ENCODE measurements at regions not wholly inside any gene's neighbourhood (a gene's known extent, or its start where the extent isn't known, plus 50 kb on each side); places are given as distances from the start of the nearest gene placed in this dataset.
"Not testable (repeated sequence)": the region's sequence is repeated elsewhere in the genome, so short reads cannot be mapped to it uniquely, and the experiment has no call there.

DNA sequence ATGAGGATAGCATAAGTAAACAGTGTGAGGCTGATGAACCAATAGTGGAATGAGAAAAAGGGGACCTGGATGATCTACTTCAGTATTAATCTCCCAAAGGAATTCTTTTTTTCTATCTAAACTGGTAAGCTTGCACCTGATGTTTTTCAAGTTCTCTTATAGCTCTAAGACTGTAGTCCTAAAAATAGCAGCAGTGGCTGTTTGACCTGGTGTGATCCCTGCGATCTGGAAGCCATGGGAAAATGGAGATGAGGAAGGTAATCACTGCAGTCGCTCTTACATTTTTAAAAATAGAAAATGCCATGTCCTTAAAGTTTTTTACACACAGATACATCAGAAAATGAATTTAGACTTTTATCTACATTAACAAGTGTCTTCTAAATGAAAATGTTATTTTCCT lies 926.4 kb upstream of the SLC35B3 start:
- DNase-seq: no peak

DNA sequence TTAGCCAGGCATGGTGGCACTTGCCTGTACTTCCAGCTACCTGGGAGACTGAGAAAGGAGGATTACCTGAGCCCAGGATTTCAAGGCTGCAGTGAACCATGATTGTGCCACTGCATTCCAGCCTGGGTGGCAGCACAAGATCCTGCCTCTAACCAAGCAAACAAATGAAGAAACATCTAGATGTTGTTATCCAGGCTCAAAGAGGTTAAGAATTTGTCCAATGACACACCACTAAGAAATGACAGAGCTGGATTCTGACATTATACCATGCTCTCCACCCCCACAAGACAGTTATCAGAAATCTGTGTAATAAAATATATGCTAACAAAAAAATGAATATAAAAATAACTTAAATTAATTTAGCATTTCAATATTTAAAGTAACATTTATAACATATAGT lies 925.5 kb upstream of the SLC35B3 start:
- DNase-seq: no peak

DNA sequence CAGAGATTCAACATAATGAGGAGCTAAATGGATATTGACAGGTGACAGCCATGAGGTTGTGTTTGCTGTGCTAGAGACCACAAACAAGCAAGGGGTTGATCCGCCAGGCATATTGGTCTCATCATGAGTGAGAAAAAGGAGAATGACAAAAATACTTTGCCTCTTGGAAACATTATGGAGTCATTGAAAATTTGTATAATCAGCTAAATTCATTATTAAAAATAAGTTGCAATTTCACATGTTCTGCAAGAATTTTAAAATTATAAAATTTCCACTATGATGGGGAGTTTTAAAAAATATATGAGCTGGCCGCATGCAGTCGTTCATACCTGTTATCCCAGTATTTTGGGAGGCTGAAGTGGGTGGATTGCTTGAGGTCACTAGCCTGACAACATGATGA lies 912.3 kb upstream of the SLC35B3 start:
- no peak for DNase-seq

DNA sequence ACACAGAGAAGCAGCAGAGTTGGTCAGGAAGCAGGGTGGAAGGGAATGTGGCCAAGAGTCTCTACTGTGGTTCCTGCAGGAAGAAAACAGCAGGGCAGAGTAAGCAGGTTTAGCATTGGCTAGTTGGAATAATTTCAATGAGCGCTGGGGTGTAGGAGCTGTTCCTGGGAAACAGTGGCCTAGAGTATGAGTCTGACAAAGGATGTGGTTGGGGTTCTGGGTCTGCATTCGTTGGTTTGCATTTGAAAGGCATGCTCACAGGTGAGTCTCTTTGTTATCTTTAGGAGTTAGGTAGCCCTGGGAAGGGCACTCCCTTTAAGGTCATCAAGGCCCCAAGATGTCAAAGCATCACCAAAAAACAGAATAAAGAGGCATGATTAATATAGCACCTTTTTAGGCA lies 911.6 kb upstream of the SLC35B3 start:
- DNase-seq: no peak

DNA sequence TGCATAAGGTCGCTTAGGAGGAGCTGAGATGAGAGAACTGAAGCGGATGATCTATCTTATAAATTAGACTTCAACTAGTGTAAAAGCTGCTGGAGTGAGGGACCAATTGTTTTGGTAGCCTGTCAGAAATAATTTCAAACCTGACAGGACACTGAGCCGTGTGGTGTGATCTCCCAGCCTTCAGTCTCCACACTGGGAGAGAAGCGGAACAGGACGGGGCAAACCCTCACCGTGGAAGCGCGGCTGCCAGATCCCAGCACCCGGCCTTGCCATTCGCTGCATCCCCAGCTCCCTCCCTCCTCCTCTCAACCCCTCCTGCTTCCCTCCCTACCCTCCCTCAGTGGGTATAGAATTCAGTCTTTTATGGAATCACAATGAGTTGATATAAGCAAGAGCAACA lies 900.1 kb upstream of the SLC35B3 start:
- no peak for DNase-seq

DNA sequence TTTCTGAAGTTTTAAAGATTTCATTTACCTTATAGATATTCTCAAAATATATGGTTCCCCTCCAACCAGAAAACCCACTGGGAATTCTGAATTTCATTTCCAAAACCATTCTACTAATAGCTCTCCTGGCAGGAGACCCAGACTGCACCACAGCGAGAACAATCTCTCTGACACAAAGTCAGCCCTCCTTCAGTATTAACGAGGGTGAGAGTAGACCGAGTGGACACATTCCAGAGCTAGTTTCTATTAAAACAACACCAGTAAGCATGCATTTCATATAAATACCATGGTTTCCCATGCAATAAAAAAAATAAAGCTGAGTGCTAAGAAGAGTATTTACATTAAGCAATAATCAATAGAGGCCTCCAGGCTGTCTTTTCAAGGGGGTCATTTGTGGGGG lies 899.6 kb upstream of the SLC35B3 start:
- no peak for DNase-seq

DNA sequence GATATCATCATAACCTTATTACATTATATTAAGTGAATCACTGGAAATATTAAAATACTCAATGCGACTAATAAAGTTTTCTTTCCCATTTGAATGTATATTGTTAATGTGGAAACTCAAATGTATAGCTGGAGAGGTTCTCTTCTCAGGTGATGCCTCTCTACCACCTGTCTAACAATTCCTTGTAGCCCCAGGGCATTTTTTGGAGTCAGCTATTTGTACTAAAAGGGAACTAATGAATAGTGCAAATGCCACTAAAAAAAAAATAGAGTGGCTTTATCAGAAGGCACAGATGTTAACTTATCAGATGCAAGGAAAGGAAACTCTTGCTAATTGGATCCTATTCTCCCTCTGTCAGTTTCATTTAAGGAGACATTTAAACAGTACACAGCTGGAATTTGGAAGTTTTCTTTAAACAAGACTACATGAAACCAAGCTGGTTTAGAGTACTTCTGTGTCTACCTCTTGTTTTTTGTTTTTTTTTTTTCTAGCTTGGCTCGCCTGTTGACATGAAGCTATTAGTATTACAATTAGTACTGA lies 897.0 kb upstream of the SLC35B3 start:
- no peak for DNase-seq

DNA sequence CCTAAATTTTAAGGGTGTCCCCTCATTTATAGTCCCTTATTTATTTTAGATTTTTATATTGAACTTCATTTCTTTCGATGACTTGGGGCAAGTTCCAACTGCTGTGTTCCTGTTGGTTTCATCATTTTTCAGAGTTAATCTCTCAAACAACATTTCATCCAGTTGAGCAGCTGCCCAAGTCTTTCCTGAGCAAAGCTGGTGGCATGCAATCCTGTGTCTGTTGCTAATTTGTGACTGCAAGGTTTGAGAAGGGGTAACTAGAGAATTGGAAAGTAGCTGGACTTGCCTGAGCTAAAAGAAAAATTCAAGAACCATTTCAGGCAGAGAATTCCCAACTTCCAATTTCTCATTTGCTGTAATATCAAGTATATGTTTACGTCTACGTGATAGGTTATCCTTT lies 881.5 kb upstream of the SLC35B3 start:
- DNase-seq: no peak

DNA sequence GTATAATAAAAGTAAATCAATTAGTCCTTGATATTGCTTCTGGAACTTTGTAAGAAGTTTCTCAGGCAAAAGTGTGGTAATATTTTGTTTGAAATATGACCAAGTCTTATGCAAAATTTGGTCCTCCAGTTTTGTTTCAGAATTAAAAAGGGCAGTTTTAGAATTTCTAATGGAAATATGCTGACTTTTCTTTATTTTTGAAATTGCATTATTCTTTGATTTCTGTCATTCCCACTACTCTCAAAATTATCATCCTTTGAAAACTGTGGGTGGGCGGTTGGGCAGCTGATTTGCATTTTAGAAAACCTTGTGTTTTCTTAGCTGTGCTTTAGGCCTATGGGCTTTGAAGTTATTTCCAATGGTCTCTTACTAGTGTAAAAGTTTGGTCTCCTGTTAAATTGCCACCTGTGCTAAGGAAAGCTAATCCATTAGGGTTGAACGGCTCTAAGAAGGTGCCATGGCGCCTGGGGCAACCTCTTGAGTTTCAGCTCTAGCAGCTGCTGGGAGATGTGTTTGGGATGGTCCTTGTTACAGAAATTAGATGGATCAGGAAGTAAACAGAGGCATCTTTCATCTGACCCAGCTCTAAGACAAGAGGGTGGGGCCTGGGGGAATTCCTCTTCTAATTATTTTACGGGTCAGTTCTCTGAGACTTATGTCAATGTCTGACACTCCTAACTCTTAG lies 880.8 kb upstream of the SLC35B3 start:
- no peak for DNase-seq

DNA sequence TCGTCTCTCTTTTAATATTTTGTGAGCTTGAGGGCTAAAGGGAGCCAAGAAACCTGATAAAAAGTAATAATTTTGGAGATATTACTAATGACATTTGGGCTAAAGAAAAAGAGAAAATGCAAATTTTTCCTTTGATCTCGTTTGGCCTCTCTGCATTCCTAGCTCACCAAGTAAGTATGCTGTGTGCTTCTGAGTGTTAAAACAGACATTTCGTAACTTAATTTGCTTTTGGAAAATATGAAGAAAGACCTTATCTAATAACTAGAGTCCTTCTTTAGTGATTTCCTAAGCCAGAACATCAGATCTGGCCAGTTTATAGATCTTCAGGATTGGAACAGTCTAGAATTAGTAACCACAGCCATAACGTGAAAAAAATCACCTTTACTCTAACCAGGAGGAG lies 872.9 kb upstream of the SLC35B3 start:
- DNase-seq: no peak

DNA sequence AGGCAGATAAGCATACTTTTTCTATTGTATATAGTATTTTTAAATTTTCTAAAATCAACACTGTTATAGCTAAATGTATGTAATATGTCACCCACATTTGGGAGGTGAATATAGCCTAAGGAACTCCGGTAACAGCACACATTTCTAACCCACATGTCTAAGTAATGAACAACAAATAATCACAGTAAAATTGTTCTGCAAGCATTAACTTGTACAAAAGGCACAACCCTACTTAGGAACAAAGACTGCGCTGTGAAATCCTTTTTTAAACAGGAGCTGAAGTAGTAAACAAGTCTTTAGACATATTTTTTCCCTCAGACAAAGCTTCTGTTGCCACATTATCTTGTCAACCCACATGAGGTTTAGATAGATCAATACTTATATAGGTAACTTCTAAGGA lies 872.4 kb upstream of the SLC35B3 start:
- no peak for DNase-seq

DNA sequence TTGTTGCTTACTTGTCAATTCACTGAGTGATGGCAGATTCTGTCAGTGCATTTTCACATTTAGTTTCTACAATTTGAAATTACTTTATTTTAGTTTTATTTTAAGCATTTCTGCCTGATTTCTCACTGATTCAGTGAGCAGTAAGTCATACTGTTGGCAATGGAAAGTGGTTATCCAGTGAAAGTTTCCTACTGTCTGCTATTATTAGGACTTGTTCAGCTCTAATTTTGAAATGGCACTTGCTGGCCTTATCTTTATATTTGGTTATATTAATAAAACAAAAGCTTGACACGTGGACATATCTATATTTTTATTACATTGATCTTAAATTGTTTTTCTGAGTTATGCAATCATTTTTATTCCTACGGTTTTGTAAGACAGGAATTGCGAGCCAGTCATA lies 871.8 kb upstream of the SLC35B3 start:
- no peak for DNase-seq

DNA sequence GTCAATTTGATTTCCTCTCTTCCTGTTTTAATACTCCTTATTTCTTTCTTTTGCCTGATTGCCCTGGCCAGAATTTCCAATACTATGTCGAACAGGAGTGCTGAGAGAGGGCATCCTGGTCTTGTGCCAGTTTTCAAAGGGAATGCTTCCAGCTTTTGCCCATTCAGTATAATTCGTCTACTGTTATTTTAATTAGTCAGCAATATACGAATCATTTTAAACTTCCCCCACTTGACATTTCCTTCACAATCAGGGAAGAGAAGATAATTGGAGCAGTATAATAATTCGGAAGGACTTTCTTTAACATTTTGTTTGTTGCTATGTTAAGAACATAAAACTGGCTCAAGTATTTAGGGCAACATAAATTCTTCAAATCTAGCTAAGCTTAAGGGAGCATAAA lies 860.3 kb upstream of the SLC35B3 start:
- no peak for DNase-seq

DNA sequence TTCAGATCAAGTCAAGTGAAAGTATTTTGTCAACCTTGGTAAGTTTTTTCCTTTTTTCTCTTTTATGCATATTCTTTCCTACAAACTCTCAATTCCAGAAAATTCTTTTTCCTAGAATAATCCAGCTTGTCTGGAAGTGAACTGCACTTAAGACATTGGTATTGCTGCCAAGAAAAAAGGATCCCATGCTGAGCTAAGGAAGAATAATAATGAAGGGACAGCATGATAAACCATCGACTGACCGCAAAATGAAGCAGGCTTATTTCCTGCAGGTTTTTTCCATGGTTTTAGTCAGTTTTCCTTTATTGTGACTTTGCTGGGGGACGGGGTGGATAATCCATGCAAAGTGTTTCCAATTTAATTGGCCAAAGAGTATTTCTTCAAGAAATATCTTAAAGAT lies 857.6 kb upstream of the SLC35B3 start:
- DNase-seq: no peak

DNA sequence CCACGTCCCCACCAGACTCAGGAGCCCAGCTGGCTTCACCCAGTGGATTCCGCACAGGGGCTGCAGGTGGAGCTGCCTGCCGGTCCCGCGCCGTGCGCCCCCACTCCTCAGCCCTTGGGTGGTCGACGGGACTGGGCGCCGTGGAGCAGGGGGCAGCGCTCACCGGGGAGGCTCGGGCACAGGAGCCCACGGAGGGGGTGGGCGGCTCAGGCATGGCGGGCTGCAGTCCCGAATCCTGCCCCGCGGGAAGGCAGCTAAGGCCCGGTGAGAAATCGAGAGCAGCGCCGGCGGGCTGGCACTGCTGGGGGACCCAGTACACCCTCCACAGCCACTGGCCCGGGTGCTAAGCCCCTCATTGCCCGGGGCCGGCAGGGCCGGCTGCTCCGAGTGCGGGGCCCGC lies 855.0 kb upstream of the SLC35B3 start:
- DNase-seq: not testable (repeated sequence)

DNA sequence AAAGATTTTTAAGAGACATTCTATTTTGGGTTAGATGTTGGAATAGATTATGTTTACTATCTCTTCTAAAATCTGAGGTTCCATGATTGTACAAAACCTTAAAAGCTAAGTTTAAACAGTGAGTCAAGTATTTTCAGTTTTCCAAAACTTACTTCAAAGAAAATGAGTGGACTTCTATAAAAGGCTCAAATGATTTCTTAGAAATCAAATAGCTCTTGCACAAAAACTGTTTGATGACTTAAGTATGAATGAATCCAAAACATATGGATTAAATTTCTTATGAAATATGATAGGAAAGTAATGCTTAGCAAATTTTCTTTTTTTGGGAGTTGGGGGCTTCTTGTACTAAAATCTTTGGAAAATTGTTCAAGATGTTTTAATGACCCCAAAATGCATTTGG lies 837.3 kb upstream of the SLC35B3 start:
- no peak for DNase-seq

DNA sequence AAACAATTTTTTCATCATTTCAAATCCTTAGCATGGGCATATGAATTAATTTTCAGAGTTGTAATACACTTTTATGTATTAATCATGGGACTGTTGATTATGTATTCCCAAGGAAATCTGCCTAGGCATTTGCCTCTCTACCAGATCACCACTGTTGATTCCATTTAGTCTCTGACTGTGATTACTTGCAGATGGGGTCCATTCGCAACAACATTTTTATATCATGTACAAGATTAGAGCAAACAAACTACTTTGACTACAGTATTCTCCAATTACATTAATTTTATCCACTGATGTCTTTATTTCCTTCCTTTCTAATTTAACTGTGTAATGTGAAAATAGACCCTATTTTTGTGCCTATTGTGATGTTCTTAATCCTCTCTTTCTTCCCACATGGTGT lies 831.4 kb upstream of the SLC35B3 start:
- no peak for DNase-seq

DNA sequence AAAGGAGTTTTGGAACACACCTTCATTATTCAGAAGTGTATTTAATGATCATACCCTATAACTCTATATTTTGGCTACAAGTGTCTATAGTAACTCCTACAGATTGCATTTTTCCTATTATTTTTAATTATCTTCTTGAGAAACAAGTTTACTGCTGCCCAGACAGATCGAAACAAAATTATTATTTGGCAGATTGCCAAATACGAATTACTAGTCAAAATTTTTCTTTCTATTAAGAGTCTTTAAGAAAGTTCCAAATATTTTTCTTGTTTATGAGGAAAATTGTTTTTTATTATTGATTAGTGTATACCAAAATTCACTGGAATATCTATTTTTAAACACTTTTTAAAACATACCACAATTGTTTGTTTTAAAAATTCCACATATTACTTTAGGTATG lies 821.9 kb upstream of the SLC35B3 start:
- DNase-seq: no peak

DNA sequence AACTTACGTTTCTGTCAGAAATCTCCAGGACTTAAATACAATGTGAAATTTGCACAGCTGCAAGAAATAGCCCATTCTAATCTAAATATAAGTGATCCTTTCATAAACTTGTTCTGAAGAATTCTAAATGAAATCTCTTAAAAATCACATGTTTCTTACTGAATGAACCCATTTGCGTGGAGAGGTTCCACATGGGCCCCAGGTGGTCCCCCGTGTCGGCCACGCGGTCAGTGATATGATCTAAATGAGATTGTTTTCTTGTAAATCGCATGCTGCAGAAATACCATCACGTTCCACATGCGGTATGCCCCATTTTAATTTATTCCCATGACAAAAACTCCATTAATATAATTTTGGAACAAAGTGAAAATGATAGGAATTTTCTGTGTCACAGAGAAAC lies 818.9 kb upstream of the SLC35B3 start:
- no peak for DNase-seq

DNA sequence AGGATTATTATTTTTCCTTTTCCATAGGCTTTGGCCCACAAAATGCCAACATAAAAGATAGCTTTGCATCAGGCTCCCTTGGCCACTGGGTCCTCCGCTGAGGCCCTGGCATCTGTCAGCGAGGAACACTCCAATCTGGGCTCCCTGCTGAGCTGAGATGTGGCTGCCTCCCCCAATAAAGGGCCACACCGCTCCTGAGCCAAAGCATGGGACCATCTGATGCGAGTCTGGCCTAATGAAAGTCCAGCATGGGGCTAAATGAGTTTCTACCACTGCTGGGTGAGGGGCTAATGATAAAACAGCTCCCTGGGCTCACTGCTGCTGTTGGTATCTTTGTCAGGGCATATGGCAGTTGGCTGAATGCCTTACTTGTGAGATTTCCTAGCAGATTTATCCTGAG lies 817.5 kb upstream of the SLC35B3 start:
- DNase-seq: no peak

DNA sequence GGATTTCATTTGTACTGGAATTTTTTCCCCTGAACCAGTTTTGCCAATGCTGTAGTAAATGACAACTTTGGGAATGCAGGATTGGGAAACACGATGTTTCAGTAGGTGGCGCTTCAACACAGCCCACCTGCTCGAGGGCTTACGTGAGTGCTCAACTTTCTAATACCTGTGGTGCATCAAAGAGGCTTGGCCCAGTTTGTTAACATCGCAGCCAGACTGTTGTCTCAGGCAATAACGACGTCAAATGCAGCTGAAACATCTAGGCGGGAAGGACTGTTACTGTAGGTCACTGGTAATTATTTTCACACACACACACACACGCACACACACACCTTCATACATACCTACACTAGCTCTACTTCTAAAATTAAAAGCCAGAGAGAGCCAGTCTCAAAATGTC lies 815.5 kb upstream of the SLC35B3 start:
- DNase-seq: no peak

DNA sequence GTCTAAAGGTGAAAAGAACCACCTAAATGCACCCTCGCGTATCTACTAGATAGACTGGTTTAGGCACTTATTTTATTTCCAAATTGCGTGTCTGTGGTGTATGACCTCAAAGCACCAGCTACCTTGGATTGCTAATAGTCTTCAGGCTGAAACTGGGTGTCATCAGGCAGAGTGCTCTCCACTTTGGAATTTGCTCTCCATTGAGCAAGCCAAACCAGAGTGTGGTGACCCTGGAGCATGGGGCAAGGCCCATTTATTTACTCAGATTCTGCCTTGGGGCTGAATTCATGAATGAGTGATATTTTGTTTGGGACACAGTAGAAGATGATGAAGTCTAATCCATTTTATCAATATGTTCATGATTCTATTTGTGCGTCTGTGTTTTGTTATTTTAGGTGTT lies 812.8 kb upstream of the SLC35B3 start:
- no peak for DNase-seq

DNA sequence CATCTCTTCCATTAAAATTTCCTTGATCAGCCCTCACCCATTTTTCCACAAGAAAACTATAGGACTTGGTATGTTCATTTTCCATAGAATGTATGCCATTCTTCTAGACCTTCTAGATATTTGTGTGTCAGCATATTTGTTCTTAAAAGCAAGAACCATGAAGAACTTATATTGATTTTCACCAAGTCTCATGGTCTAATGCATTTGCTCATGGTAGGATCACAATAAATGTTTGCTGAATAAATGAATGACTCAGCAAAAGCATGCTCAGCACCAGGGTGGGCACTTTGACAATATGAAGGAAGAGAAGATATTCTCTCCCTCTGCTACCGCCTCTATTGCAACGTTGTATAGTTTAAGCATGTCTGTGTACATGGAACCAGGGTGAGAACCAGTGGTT lies 805.5 kb upstream of the SLC35B3 start:
- DNase-seq: no peak

DNA sequence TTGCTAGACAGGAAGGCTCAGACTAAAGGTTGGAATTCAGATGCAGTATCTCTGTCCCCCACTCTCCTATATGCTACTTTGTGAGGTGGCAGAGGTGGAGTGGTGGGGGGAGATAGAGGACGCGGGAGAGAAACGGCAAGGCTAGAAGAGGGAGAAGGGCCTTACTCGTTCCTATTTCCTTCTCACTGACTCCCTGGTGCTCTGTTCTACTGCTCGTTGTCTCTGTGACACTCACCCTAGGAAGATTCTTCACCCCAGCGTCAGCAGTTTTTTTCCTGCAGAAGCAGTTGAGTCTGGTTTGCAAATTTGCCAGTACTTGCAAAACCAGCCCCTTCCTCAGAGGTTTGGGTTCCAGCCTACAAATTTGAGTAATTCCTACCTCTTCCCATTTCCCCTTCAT lies 801.1 kb upstream of the SLC35B3 start:
- no peak for DNase-seq

DNA sequence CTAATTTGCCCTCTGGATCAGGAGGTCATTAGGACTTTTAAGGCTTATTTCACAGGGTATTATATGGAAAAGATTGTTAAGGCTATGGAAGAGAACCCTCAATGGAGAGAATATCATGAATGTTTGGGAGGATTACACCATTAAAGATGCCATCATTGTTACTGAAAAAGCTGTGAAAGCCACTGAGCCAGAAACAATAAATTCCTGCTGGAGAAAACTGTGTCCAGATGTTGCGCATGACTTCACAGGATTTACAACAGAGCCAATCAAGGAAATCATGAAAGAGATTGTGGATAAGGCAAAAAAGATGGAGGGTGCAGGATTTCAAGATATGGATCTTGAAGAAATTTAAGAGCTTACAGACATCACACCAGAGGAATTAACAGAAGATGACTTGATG lies 798.3 kb upstream of the SLC35B3 start:
- DNase-seq: no peak

DNA sequence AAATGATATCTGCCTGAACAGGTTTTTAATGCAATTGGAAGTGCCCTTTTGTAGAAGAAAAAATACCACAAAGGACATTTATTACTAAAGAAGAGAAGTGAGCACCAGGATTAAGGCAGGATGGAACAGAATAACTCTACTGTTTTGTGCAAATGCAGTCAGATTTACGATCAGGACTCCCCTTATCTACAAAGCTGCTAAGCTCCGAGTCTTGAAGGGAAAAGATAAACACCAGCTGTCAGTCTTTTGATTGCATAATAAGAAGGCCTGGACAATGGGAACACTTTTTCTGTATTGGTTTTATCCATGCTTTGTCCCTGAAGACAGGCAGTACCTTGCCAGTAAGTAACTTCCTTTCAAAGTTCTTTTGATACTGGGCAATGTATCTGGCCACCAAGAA lies 797.9 kb upstream of the SLC35B3 start:
- DNase-seq: no peak
